PFSK-1 (cell line): ENCODE measurements at regions not wholly inside any gene's neighbourhood (a gene's known extent, or its start where the extent isn't known, plus 50 kb on each side); places are given as distances from the start of the nearest gene placed in this dataset.
A peak's percentile ranks its signal among the peaks of the same experiment; 100 is the strongest.

Experiments used
- FOXP2 ChIP-seq: optimal IDR thresholded peaks from 2 replicates; pipeline ENCODE3; 2011; ENCODE audit warnings: borderline replicate concordance, control low read depth, inconsistent platforms; ENCODE audit not compliant: insufficient read depth; ENCODE audit errors: extremely low read length, extremely low read depth
- POLR2AphosphoS5 ChIP-seq: IDR thresholded peaks from 2 replicates; pipeline ENCODE4 v1.6.1; 2012; ENCODE audit warnings: low read depth, mild to moderate bottlenecking, control low read depth, low read length, moderate library complexity
- SIN3A ChIP-seq: IDR thresholded peaks from 2 replicates; pipeline ENCODE4 v1.6.1; 2012; ENCODE audit warnings: mild to moderate bottlenecking, low read length, moderate library complexity, borderline replicate concordance; ENCODE audit not compliant: insufficient read depth
- TAF1 ChIP-seq: IDR thresholded peaks from 2 replicates; pipeline ENCODE4 v1.6.1; 2012; ENCODE audit warnings: low read length, control low read depth, borderline replicate concordance; ENCODE audit not compliant: insufficient read depth
- TF ChIP-seq, protein P1 (sequence below), 2 experiments: IDR thresholded peaks; 2 replicates each; pipeline versions ENCODE4 v1.6.1 to v1.8.0; 2011 to 2012; ENCODE audit warnings: low read depth in 2 of 2, low read length in 2 of 2, control low read depth in 1 of 2, inconsistent platforms in 1 of 2, mild to moderate bottlenecking in 1 of 2, moderate library complexity in 1 of 2; ENCODE audit not compliant: insufficient read depth in 1 of 2

DNA sequence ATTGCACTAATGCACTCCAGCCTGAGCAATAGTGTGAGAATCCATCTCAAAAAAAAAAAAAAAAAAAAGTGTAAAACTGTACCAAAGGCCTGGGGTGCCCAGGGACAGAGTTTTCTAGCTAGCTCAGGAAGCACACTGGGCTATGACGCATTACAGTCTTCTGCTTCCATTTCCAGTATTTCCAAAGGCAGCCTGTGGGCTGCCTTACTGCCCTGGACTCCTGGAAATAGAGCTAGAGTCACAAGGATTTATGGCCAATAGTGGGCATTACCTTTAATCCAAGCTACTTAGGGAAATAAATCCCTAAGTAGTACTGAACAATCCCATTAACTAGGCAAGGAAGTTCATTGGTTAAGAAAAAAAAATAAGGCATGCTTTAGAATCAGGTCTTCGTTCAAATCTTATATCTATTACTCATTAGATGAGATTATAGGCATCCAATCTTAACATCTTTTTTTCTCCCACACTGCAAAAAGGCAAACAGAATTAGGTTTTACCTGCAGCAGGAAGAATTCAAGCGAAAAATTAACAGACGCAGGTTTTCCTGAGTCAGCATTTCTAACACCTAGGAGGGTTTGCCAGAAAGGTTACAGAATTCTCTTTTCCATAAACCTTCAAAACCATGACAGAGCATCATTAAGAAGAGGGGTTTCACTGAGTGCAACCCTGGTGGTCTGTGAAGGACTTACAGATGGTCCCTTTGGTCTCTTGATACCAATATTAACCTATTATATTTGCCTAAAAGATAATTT, 85.6 kb upstream of the CCDC112 start:
- no peak for TF ChIP-seq FOXP2
- no peak for TF ChIP-seq POLR2AphosphoS5
- TF ChIP-seq, protein P1, sequence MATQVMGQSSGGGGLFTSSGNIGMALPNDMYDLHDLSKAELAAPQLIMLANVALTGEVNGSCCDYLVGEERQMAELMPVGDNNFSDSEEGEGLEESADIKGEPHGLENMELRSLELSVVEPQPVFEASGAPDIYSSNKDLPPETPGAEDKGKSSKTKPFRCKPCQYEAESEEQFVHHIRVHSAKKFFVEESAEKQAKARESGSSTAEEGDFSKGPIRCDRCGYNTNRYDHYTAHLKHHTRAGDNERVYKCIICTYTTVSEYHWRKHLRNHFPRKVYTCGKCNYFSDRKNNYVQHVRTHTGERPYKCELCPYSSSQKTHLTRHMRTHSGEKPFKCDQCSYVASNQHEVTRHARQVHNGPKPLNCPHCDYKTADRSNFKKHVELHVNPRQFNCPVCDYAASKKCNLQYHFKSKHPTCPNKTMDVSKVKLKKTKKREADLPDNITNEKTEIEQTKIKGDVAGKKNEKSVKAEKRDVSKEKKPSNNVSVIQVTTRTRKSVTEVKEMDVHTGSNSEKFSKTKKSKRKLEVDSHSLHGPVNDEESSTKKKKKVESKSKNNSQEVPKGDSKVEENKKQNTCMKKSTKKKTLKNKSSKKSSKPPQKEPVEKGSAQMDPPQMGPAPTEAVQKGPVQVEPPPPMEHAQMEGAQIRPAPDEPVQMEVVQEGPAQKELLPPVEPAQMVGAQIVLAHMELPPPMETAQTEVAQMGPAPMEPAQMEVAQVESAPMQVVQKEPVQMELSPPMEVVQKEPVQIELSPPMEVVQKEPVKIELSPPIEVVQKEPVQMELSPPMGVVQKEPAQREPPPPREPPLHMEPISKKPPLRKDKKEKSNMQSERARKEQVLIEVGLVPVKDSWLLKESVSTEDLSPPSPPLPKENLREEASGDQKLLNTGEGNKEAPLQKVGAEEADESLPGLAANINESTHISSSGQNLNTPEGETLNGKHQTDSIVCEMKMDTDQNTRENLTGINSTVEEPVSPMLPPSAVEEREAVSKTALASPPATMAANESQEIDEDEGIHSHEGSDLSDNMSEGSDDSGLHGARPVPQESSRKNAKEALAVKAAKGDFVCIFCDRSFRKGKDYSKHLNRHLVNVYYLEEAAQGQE (IDR thresholded peaks at IDR 0.05; ENCODE audit: insufficient read depth in 1 of 2, low read depth in 2 of 2, low read length in 2 of 2) = no peak
- TF ChIP-seq SIN3A = no peak
- no peak for TF ChIP-seq TAF1

- TF ChIP-seq SIN3A = no peak
- TF ChIP-seq, protein P1 (IDR thresholded peaks at IDR 0.05; ENCODE audit: insufficient read depth in 1 of 2, low read depth in 2 of 2, low read length in 2 of 2) = peak; percentile 58 to 84
These were observed 83.3 kb upstream of the CCDC112 start for GRCh38 chr5:115379622-115380344.

DNA sequence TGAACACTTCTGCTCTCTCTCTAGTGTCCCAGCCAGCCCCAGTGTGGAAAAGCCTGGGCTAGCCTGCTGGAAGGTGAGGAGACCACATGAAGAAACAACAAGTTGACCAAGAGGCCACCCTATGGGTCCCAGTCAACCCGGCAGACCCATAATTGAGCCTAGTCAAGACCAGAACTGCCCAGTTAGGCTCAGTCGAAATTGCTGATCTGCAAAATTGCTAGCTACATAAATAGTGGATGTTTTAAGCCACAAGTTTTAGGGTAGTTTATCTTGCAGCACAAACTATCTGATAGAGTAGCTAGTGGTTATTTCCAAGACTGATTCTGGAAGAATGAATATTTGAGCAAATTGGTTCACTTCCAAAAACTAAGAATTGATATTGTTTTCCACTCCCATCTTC, 82.3 kb upstream of the CCDC112 start:
- TF ChIP-seq FOXP2 (no peak), TAF1 (no peak), POLR2AphosphoS5 (no peak), SIN3A (no peak)
- TF ChIP-seq, protein P1 (IDR thresholded peaks at IDR 0.05; ENCODE audit: insufficient read depth in 1 of 2, low read depth in 2 of 2, low read length in 2 of 2) = no peak

GRCh38 chr5:115377468-115378217, 81.2 kb upstream of the CCDC112 start:
- TF ChIP-seq POLR2AphosphoS5 (no peak), FOXP2 (no peak), SIN3A (no peak), TAF1 (no peak)
- TF ChIP-seq, protein P1 (IDR thresholded peaks at IDR 0.05; ENCODE audit: insufficient read depth in 1 of 2, low read depth in 2 of 2, low read length in 2 of 2) = no peak
